HFF-Myc (cell line): ENCODE measurements at regions not wholly inside any gene's neighbourhood (a gene's known extent, or its start where the extent isn't known, plus 50 kb on each side); places are given as distances from the start of the nearest gene placed in this dataset.
"Not testable (repeated sequence)": the region's sequence is repeated elsewhere in the genome, so short reads cannot be mapped to it uniquely, and the experiment has no call there.

Source experiments
- DNase-seq: peaks from one replicate; pipeline ENCODE4 v3.0.0-alpha.2; 2011; ENCODE audit warnings: low read depth; ENCODE audit errors: extremely low read depth
- H3K4me3 ChIP-seq: replicated peaks from 2 replicates; pipeline ENCODE4 v1.5.1; 2011; ENCODE audit warnings: low read depth, mild to moderate bottlenecking, control low read depth, low read length
- TF ChIP-seq, protein P1 (sequence below): IDR thresholded peaks from 2 replicates; pipeline ENCODE4 v1.5.1; 2012; ENCODE audit warnings: mild to moderate bottlenecking, low read depth, low read length, control low read depth; ENCODE audit errors: missing control alignments

DNA sequence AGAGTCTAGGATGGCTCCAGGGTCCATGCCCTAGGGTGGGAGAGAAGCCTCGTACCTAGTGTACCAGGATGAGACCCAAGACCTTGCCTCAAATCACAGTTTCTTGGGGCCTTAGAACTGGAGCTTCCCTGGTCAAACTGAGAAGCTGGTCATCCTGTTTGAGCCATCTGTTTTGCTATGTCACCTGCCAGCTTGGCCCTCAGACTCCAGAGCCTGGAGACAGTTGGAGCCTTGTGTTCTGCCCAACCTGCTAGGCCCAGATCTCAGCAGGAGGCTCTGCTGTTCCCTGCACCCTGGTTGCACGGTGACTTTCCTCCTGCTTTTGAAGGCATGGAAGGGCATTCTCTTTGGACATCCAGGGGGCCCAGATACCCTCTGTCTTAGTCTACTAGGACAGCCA lies 206.3 kb upstream of the ATP6AP2 start:
- TF ChIP-seq, protein P1, sequence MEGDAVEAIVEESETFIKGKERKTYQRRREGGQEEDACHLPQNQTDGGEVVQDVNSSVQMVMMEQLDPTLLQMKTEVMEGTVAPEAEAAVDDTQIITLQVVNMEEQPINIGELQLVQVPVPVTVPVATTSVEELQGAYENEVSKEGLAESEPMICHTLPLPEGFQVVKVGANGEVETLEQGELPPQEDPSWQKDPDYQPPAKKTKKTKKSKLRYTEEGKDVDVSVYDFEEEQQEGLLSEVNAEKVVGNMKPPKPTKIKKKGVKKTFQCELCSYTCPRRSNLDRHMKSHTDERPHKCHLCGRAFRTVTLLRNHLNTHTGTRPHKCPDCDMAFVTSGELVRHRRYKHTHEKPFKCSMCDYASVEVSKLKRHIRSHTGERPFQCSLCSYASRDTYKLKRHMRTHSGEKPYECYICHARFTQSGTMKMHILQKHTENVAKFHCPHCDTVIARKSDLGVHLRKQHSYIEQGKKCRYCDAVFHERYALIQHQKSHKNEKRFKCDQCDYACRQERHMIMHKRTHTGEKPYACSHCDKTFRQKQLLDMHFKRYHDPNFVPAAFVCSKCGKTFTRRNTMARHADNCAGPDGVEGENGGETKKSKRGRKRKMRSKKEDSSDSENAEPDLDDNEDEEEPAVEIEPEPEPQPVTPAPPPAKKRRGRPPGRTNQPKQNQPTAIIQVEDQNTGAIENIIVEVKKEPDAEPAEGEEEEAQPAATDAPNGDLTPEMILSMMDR, result no peak

DNA sequence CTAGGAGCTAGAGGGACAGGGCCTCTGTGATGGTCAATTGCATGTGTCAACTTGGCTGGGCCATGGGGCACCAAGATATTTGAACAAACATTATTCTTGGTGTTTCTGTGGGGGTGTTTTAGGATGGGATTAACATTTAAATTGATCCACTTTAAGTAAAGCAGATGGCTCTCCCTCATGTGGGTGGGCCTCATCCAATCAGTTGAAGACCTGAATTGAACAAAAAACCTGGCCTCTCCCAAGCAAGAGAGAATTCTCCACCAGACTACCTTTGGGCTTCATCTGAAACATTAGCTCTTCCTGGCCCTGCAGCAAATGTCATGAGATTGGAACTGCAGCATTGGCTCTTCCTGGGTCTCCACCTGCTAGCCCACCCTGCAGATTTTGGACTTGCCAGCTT lies 207.1 kb upstream of the ATP6AP2 start:
- no peak overlapping the region for H3K4me3 ChIP-seq
- TF ChIP-seq, protein P1, result no peak
- no peak for DNase-seq

More for the DNA sequence above, 206.3 kb upstream of the ATP6AP2 start:
- H3K4me3 ChIP-seq, result no peak overlapping the region
- DNase-seq, result no peak

DNA sequence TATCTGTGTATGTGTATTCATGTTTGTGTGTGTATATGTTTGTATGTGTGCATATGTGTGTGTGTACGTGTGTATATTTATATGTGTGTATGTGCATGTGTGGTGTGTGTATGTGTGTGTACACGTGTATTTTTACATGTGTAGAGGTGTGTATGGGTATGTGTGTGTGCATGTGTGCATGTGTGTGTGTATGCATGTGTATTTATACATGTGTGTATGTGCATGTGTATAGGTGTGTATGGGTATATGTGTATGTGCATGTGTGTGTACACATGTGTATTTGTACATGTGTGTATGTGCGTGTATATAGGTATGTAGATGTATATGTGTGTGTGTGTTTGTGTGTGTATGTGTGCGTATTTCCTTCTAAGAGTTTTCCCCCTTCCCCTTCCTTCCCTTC lies 207.7 kb upstream of the ATP6AP2 start:
- no peak for DNase-seq
- TF ChIP-seq, protein P1, result no peak
- no peak overlapping the region for H3K4me3 ChIP-seq

DNA sequence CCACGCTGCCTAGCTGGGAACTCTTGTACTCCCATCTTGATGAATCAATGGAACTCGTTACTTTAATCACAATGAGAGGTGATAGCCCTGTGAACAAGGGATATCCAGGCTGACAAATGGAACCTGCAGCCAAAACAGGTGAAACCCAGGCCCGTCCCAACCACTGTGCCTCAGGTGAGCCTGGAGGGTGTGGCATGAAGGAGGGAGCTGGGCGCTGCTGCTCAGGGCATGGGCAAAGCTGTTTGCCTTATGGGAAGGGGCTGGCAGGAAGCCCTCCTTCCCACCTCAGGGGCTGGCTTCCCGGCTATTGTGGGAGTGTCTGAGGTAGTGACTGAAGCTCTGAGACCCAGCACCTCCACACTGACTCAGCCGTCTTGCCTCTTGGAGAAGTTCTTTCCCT lies 209.4 kb upstream of the ATP6AP2 start:
- DNase-seq, result no peak
- TF ChIP-seq, protein P1, result no peak
- no peak overlapping the region for H3K4me3 ChIP-seq

DNA sequence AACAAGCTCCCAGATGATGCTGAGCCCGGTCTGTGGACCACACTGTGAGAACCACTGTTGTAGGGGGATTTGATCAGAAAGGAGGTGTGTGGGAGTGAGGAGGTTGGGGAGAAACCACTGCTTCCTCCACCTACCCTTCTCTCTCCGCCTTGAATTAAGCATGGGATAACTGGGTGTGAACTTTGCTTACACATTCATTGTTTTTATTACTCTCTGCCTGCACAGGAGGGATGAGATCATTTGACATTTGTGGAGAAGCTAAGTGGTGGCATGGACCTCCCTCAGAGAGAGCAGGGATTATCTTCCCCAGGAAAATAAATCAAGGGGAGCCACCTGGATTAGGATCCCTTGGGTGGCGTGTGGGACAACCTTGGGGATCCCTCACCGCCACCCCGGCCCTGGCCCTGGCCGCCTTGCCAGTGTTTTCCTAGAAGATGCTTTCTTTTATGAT lies 212.1 kb upstream of the ATP6AP2 start:
- no peak overlapping the region for H3K4me3 ChIP-seq
- TF ChIP-seq, protein P1, result no peak
- DNase-seq, result no peak

DNA sequence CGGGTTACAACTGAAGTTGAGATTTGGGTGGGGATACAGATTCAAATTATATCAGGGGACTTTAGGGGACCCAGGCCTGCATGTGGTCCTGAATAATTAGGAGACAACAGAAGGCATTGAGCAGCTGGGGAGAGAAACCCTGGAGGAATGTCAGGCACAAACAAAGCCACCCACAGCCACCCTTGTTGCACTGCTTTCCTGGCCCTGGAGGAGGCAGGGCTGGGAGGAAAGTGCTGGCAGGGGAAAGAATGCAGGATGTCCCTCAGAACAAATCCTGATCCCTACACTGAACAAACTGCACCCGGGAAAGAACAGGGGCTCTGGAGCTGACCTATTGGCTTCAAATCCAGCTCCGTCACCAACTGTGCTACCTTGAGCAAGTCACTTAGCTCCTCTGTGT lies 214.1 kb upstream of the ATP6AP2 start:
- H3K4me3 ChIP-seq, result no peak overlapping the region
- DNase-seq, result no peak
- TF ChIP-seq, protein P1, result no peak

DNA sequence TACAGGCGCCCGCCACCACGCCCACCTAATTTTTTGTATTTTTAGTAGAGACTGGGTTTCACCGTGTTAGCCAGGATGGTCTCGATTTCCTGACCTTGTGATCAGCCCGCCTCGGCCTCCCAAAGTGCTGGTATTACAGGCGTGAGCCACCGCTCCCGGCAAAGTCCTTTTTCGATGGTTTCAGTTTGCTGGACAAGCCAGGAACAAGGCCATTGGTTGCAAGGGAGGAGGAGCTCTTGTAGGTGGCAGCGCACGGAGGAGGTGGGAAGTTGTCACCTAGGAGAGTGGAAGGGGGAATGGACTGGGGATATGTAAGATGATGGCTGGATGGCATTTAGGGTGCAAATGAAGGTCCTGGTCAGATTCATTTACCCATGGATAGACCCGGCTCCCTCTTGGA lies 218.5 kb upstream of the ATP6AP2 start:
- DNase-seq, H3K4me3 ChIP-seq: not testable (repeated sequence)

DNA sequence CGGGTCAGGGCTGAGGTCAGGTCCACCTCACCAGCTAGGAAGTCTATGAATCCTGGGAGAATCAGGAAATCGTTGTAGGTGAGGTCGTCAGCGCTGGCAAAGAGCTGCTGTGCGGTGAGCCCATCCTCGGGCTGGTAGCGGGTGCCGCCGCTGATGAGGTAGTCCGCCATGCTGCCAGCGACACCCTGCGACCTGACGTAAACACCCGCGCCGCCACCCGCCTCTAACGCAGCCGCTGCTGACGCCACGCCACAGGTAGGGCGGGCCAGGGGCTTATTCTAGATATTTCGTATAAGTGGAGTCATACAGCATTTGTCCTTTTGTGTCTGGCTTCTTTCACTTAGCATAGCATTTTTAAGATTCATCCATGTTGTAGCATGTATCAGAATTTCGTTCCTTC lies 220.2 kb upstream of the ATP6AP2 start:
- DNase-seq, result no peak
- no peak overlapping the region for H3K4me3 ChIP-seq
- TF ChIP-seq, protein P1, result no peak
